Keratinocyte (primary cell): ENCODE measurements at regions not wholly inside any gene's neighbourhood (a gene's known extent, or its start where the extent isn't known, plus 50 kb on each side); places are given as distances from the start of the nearest gene placed in this dataset.

Source experiments
- DNase-seq: peaks from one replicate; pipeline ENCODE4 v3.0.0-alpha.2; 2011; ENCODE audit warnings: low read depth, missing footprints, low spot score
- FAIRE-seq: peaks from 2 replicates; lab custom pipeline; 2011; peaks lifted over from hg19 to GRCh38; lab: Jason Lieb, UNC
- H2AFZ ChIP-seq: 2 replicates; pipeline ENCODE4 v1.6.0; 2012; ENCODE audit warnings: low read length, control low read depth, inconsistent platforms; ENCODE audit not compliant: control insufficient read depth
- H3K27ac ChIP-seq: 2 replicates; pipeline ENCODE4 v1.5.1; 2011; ENCODE audit warnings: low read length; ENCODE audit not compliant: control insufficient read depth, insufficient read depth
- H3K27me3 ChIP-seq: 3 replicates; pipeline ENCODE4 v1.6.0; 2011; ENCODE audit warnings: low read length; ENCODE audit not compliant: control insufficient read depth, insufficient read depth; ENCODE audit errors: extremely low read depth
- H3K36me3 ChIP-seq, 2 experiments: 2 replicates in 1 of 2; 3 replicates in 1 of 2; pipeline ENCODE4 v1.5.1; 2011; ENCODE audit warnings: low read length in 2 of 2, mild to moderate bottlenecking in 1 of 2; ENCODE audit not compliant: control insufficient read depth in 2 of 2, insufficient read depth in 2 of 2; ENCODE audit errors: extremely low read depth in 1 of 2
- H3K4me1 ChIP-seq: 3 replicates; pipeline ENCODE4 v1.5.1; 2011; ENCODE audit warnings: low read length; ENCODE audit not compliant: control insufficient read depth, insufficient read depth; ENCODE audit errors: extremely low read depth
- H3K4me2 ChIP-seq: 3 replicates; pipeline ENCODE4 v1.6.0; 2011; ENCODE audit warnings: low read depth, low read length; ENCODE audit not compliant: control insufficient read depth, insufficient read depth; ENCODE audit errors: extremely low read depth
- H3K4me3 ChIP-seq, 3 experiments: fragments of 200-600 bp in 1 of 3; sonication (generic) in 1 of 3; 2 replicates in 2 of 3; 3 replicates in 1 of 3; pipeline ENCODE4 v1.5.1; 2011 to 2016; ENCODE audit warnings: low read length in 3 of 3, mild to moderate bottlenecking in 3 of 3, control low read depth in 2 of 3, inconsistent platforms in 1 of 3, low read depth in 1 of 3, mixed read lengths in 1 of 3, mixed run types in 1 of 3, moderate library complexity in 1 of 3; ENCODE audit not compliant: control insufficient read depth in 2 of 3, insufficient read depth in 2 of 3; ENCODE audit errors: extremely low read depth in 1 of 3
- H3K79me2 ChIP-seq: 2 replicates; pipeline ENCODE4 v1.6.0; 2012; ENCODE audit warnings: low read length; ENCODE audit not compliant: control insufficient read depth, insufficient read depth
- H3K9ac ChIP-seq: 3 replicates; pipeline ENCODE4 v1.6.0; 2011; ENCODE audit warnings: low read length; ENCODE audit not compliant: control insufficient read depth, insufficient read depth; ENCODE audit errors: extremely low read depth
- H3K9me1 ChIP-seq: 3 replicates; pipeline ENCODE4 v1.6.0; 2011; ENCODE audit warnings: low read length; ENCODE audit not compliant: control insufficient read depth, insufficient read depth; ENCODE audit errors: extremely low read depth
- H3K9me3 ChIP-seq: 2 replicates; pipeline ENCODE4 v1.5.1; 2012; ENCODE audit warnings: low read depth, low read length; ENCODE audit not compliant: control insufficient read depth
- H4K20me1 ChIP-seq: 3 replicates; pipeline ENCODE4 v1.6.0; 2011; ENCODE audit warnings: low read length; ENCODE audit not compliant: control insufficient read depth, insufficient read depth; ENCODE audit errors: extremely low read depth
- CTCF ChIP-seq, 3 experiments: IDR thresholded peaks in 1 of 3; conservative IDR thresholded peaks in 1 of 3; optimal IDR thresholded peaks in 1 of 3; 2 replicates in 2 of 3; 3 replicates in 1 of 3; pipeline versions ENCODE3 to v1.5.1; 2011; ENCODE audit warnings: low read length in 3 of 3, mild to moderate bottlenecking in 3 of 3, moderate library complexity in 2 of 3, control low read depth in 1 of 3, inconsistent platforms in 1 of 3; ENCODE audit not compliant: insufficient read depth in 2 of 3; ENCODE audit errors: extremely low read depth in 1 of 3
- EZH2 ChIP-seq: IDR thresholded peaks from one replicate; pipeline ENCODE4 v1.6.1; 2012; ENCODE audit warnings: inconsistent platforms, mild to moderate bottlenecking, low read length, moderate library complexity
- dilution Hi-C: fragments of 300-500 bp; cut with MboI; formaldehyde crosslinking; loops from one replicate; pipeline ENCODE4 v1.7.0; 2020; ENCODE audit warnings: low sequenced_read_pairs; ENCODE audit not compliant: extremely low pct_ligation_motif_present

- Histone ChIP-seq H4K20me1 (no peaks in the 10 kb centered on the region), H3K4me2 (no peak overlapping the region), H3K9me1 (no peaks in the 10 kb centered on the region), H3K27ac (no peak overlapping the region), H3K27me3 (no peaks in the 10 kb centered on the region), H3K36me3 (no peaks in the 10 kb centered on the region), H3K79me2 (no peaks in the 10 kb centered on the region), H3K4me1 (no peaks in the 10 kb centered on the region), H3K4me3 (no peak overlapping the region), H2AFZ (no peak overlapping the region), H3K9me3 (no peaks in the 10 kb centered on the region), H3K9ac (no peak overlapping the region)
- FAIRE-seq, result no peak
- dilution Hi-C loops, result no loop called here
- DNase-seq, result no peak
- TF ChIP-seq CTCF (optimal IDR thresholded peaks at IDR 0.05 in 1 of 3, IDR thresholded peaks at IDR 0.05 in 1 of 3, conservative IDR thresholded peaks at IDR 0.05 in 1 of 3; ENCODE audit: extremely low read depth in 1 of 3, insufficient read depth in 2 of 3, low read length in 3 of 3) (no peak), EZH2 (no peak)
Measured at GRCh38 chrX:149363965-149364364, 141.1 kb downstream of the IDS start.

GRCh38 chrX:149346306-149346705 lies 158.8 kb downstream of the IDS start:
- dilution Hi-C loops, result no loop called here
- Histone ChIP-seq H3K36me3 (no peaks in the 10 kb centered on the region), H3K4me2 (no peak overlapping the region), H3K4me1 (no peaks in the 10 kb centered on the region), H2AFZ (no peak overlapping the region), H3K27me3 (no peaks in the 10 kb centered on the region), H3K9me3 (no peaks in the 10 kb centered on the region), H3K4me3 (no peak overlapping the region), H3K9ac (no peak overlapping the region), H3K79me2 (no peaks in the 10 kb centered on the region), H3K27ac (no peak overlapping the region), H3K9me1 (no peaks in the 10 kb centered on the region), H4K20me1 (no peaks in the 10 kb centered on the region)
- DNase-seq (no peak), FAIRE-seq (no peak)
- no peak for TF ChIP-seq EZH2
- TF ChIP-seq CTCF (optimal IDR thresholded peaks at IDR 0.05 in 1 of 3, IDR thresholded peaks at IDR 0.05 in 1 of 3, conservative IDR thresholded peaks at IDR 0.05 in 1 of 3; ENCODE audit: extremely low read depth in 1 of 3, insufficient read depth in 2 of 3, low read length in 3 of 3), result no peak
